CD14-positive monocyte (primary cell): ENCODE measurements at regions not wholly inside any gene's neighbourhood (a gene's known extent, or its start where the extent isn't known, plus 50 kb on each side); places are given as distances from the start of the nearest gene placed in this dataset.

Source experiments
- DNase-seq, 3 donors: peaks; one replicate each; pipeline ENCODE4 v3.0.0-alpha.2; 2011 to 2022
- H2AFZ ChIP-seq: 2 replicates; pipeline ENCODE4 v1.6.0; 2012; ENCODE audit warnings: mild to moderate bottlenecking, low read depth, low read length, inconsistent platforms; ENCODE audit not compliant: insufficient read depth, poor library complexity, severe bottlenecking
- H3K27ac ChIP-seq, 2 donors: 1 replicate in 1 of 2; 2 replicates in 1 of 2; pipeline ENCODE4 v1.5.1; 2012 to 2013; ENCODE audit warnings: low read length in 2 of 2, control low read depth in 1 of 2, inconsistent platforms in 1 of 2, low read depth in 1 of 2, mild to moderate bottlenecking in 1 of 2
- H3K27me3 ChIP-seq, 2 donors: one replicate each; pipeline versions ENCODE4 v1.6.0 to v1.6.1; 2011 to 2013; ENCODE audit warnings: low read length in 2 of 2; ENCODE audit not compliant: control insufficient read depth in 2 of 2, insufficient read depth in 2 of 2
- H3K36me3 ChIP-seq, 2 donors: replicated peaks in 1 of 2; 1 replicate in 1 of 2; 2 replicates in 1 of 2; pipeline versions ENCODE4 v1.5.1 to v1.6.1; 2012 to 2013; ENCODE audit warnings: low read length in 2 of 2, control low read depth in 1 of 2, inconsistent platforms in 1 of 2, mild to moderate bottlenecking in 1 of 2; ENCODE audit not compliant: insufficient read depth in 2 of 2, control insufficient read depth in 1 of 2
- H3K4me1 ChIP-seq, 2 donors: 1 replicate in 1 of 2; 2 replicates in 1 of 2; pipeline versions ENCODE4 v1.5.1 to v1.6.1; 2012 to 2013; ENCODE audit warnings: low read length in 2 of 2, control low read depth in 1 of 2, inconsistent platforms in 1 of 2, mild to moderate bottlenecking in 1 of 2, moderate library complexity in 1 of 2; ENCODE audit not compliant: insufficient read depth in 2 of 2, control insufficient read depth in 1 of 2
- H3K4me2 ChIP-seq: replicated peaks from 2 replicates; pipeline ENCODE3; 2012; ENCODE audit warnings: low read length, moderate library complexity, mild to moderate bottlenecking; ENCODE audit not compliant: poor library complexity, severe bottlenecking; ENCODE audit errors: extremely low read depth
- H3K4me3 ChIP-seq, 3 experiments: fragments of 200-600 bp in 1 of 3; sonication (generic) in 1 of 3; replicated peaks in 1 of 3; 1 replicate in 2 of 3; 2 replicates in 1 of 3; pipeline ENCODE4 v1.5.1; 2011 to 2013; ENCODE audit warnings: low read length in 3 of 3, mild to moderate bottlenecking in 3 of 3, control low read depth in 2 of 3, low read depth in 2 of 3, inconsistent platforms in 1 of 3, moderate library complexity in 1 of 3
- H3K79me2 ChIP-seq: 2 replicates; pipeline ENCODE4 v1.6.0; 2012; ENCODE audit warnings: mild to moderate bottlenecking, control low read depth, inconsistent platforms, low read length, moderate library complexity; ENCODE audit not compliant: insufficient read depth
- H3K9ac ChIP-seq: 2 replicates; pipeline ENCODE4 v1.6.0; 2017; ENCODE audit warnings: low read length, mild to moderate bottlenecking; ENCODE audit not compliant: insufficient read depth, poor library complexity, severe bottlenecking
- H3K9me3 ChIP-seq, 2 donors: replicated peaks in 1 of 2; 1 replicate in 1 of 2; 2 replicates in 1 of 2; pipeline versions ENCODE4 v1.5.1 to v1.6.1; 2012 to 2013; ENCODE audit warnings: low read length in 2 of 2, control low read depth in 1 of 2; ENCODE audit not compliant: control insufficient read depth in 1 of 2, insufficient read depth in 1 of 2
- H4K20me1 ChIP-seq: 2 replicates; pipeline ENCODE4 v1.6.0; 2012; ENCODE audit warnings: mild to moderate bottlenecking, low read length, control low read depth, moderate library complexity; ENCODE audit not compliant: insufficient read depth
- H3K27ac Mint-ChIP-seq, 7 donors: one replicate each; pipeline ENCODE4 v1.8.0; 2020; ENCODE audit warnings: mild to moderate bottlenecking in 7 of 7, mixed read lengths in 7 of 7, moderate library complexity in 6 of 7, inconsistent platforms in 2 of 7
- H3K27me3 Mint-ChIP-seq, 3 donors: one replicate each; pipeline ENCODE4 v1.8.0; 2021 to 2022; ENCODE audit warnings: low read depth in 3 of 3, mild to moderate bottlenecking in 3 of 3, mixed read lengths in 3 of 3, moderate library complexity in 3 of 3, inconsistent platforms in 1 of 3
- H3K36me3 Mint-ChIP-seq, 2 donors: one replicate each; pipeline ENCODE4 v1.8.0; 2020; ENCODE audit warnings: mixed read lengths in 2 of 2, inconsistent platforms in 1 of 2, mild to moderate bottlenecking in 1 of 2
- H3K4me1 Mint-ChIP-seq: one replicate; pipeline ENCODE4 v1.8.0; 2020; ENCODE audit warnings: mild to moderate bottlenecking, mixed read lengths
- H3K4me3 Mint-ChIP-seq, 2 donors: one replicate each; pipeline ENCODE4 v1.8.0; 2020; ENCODE audit warnings: mild to moderate bottlenecking in 2 of 2, mixed read lengths in 2 of 2, moderate library complexity in 1 of 2
- H3K9me3 Mint-ChIP-seq, 7 donors: one replicate each; pipeline ENCODE4 v1.8.0; 2020 to 2022; ENCODE audit warnings: mixed read lengths in 7 of 7, mild to moderate bottlenecking in 6 of 7, moderate library complexity in 6 of 7, inconsistent platforms in 2 of 7
- WGBS: methylation state at CpG from one replicate; pipeline ENCODE4 v1.1.5; 2013; ENCODE audit warnings: missing lambda C conversion rate; ENCODE audit not compliant: insufficient coverage; 5-methylcytosine and 5-hydroxymethylcytosine counted together
- intact Hi-C, 2 donors: fragments of 100-400 bp; cut with micrococcal nuclease; formaldehyde crosslinking; loops; one replicate each; pipeline versions ENCODE4 v1.15.0 to v1.15.1; 2023
- TF ChIP-seq, protein P1 (sequence below): fragments of 200-600 bp; IDR thresholded peaks from one replicate; pipeline ENCODE4 v1.8.0; 2022; ENCODE audit warnings: antibody characterized with exemption, mild to moderate bottlenecking

DNA sequence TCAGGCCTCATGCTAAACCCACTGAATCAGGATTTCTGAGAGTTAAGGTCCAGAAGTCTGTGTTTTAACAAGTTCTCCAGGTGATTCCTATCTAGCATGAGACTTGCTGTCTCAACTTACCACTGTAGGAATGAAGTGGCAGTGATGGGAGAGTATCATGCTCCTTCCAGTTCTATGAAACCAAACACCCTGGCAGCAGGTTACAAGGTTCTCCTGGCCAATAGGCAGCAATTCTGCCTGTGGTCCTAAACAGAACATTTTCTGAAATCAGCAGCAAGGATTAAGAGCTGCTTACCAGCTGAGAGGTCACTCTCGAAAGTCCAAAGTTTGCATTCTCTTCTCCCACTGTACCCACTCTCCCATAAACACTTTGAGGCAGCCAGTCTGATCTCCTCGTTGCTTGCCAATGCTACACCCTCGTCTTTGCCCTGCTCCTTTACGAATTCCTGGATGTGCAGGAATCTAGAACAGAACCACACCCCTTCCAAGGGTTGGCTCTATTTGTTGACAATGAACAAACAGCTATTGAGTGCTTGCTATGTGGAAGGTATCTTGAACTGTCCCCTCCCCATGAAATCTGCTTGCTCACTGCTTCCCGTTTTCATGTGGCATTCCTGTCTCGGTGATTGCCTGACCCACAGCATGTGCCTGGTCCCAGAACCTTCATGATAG is 100.5 kb downstream of the TMEM174 start:
- Mint-ChIP-seq H3K4me1 (no peaks in the 10 kb centered on the region), H3K4me3 (no peak overlapping the region), H3K36me3 (no peaks in the 10 kb centered on the region), H3K27ac (no peak overlapping the region), H3K27me3 (peaks cover 20 to 32% (median 23%) of the 10 kb centered on the region in 3 donors), H3K9me3 (peaks cover 0 to 11% (median 3%) of the 10 kb centered on the region in 7 donors)
- Histone ChIP-seq H2AFZ (no peak overlapping the region), H3K9ac (no peak overlapping the region), H3K4me1 (no peaks in the 10 kb centered on the region), H4K20me1 (no peaks in the 10 kb centered on the region), H3K9me3 (no peaks in the 10 kb centered on the region), H3K4me3 (no peak overlapping the region), H3K36me3 (no peaks in the 10 kb centered on the region), H3K4me2 (no peak overlapping the region), H3K79me2 (no peaks in the 10 kb centered on the region), H3K27ac (no peak overlapping the region), H3K27me3 (peaks cover 10 to 18% of the 10 kb centered on the region in 2 donors)
- TF ChIP-seq, protein P1, sequence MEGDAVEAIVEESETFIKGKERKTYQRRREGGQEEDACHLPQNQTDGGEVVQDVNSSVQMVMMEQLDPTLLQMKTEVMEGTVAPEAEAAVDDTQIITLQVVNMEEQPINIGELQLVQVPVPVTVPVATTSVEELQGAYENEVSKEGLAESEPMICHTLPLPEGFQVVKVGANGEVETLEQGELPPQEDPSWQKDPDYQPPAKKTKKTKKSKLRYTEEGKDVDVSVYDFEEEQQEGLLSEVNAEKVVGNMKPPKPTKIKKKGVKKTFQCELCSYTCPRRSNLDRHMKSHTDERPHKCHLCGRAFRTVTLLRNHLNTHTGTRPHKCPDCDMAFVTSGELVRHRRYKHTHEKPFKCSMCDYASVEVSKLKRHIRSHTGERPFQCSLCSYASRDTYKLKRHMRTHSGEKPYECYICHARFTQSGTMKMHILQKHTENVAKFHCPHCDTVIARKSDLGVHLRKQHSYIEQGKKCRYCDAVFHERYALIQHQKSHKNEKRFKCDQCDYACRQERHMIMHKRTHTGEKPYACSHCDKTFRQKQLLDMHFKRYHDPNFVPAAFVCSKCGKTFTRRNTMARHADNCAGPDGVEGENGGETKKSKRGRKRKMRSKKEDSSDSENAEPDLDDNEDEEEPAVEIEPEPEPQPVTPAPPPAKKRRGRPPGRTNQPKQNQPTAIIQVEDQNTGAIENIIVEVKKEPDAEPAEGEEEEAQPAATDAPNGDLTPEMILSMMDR = no peak
- no peak for DNase-seq
- intact Hi-C loops = no loop called here
- WGBS = 100% methylated on average over 1 of the region's 6 CpGs

DNA sequence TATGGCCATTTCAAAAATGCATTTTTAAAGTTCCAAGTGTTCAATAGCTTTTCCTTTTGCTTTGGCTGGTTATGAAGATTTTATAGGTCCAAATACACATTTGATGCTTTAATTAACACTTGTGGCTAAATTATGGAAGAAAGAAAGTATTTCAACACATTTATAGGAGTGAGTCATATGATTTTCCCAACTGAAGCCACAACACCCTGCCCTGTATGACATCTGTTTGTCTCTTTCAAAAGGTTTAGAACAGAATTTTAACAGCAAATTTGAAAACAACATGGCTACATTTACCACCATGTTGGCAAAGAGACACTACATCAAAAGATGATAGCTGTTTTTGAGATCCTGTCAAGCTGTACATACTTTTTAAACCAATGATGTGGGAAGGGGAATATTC is 99.4 kb downstream of the TMEM174 start:
- Histone ChIP-seq H3K4me3 (no peak overlapping the region), H3K79me2 (no peaks in the 10 kb centered on the region), H3K36me3 (no peaks in the 10 kb centered on the region), H3K9me3 (no peaks in the 10 kb centered on the region), H3K27ac (no peak overlapping the region), H4K20me1 (no peaks in the 10 kb centered on the region), H3K9ac (no peak overlapping the region), H3K4me2 (no peak overlapping the region), H3K4me1 (no peaks in the 10 kb centered on the region), H3K27me3 (peaks cover 9 to 19% of the 10 kb centered on the region in 2 donors), H2AFZ (no peak overlapping the region)
- peaks cover 17 to 31% (median 24%) of the 10 kb centered on the region in 3 donors for H3K27me3 Mint-ChIP-seq
- H3K9me3 Mint-ChIP-seq = peaks cover 0 to 11% (median 3%) of the 10 kb centered on the region in 7 donors
- H3K27ac Mint-ChIP-seq = no peak overlapping the region
- DNase-seq = no peak
- no peaks in the 10 kb centered on the region for H3K36me3 Mint-ChIP-seq
- intact Hi-C loops = no loop called here
- H3K4me3 Mint-ChIP-seq = no peak overlapping the region
- TF ChIP-seq, protein P1 = no peak
- H3K4me1 Mint-ChIP-seq = no peaks in the 10 kb centered on the region
